ENCODE measurements at regions not wholly inside any gene's neighbourhood (a gene's known extent, or its start where the extent isn't known, plus 50 kb on each side); places are given as distances from the start of the nearest gene placed in this dataset.

DNA sequence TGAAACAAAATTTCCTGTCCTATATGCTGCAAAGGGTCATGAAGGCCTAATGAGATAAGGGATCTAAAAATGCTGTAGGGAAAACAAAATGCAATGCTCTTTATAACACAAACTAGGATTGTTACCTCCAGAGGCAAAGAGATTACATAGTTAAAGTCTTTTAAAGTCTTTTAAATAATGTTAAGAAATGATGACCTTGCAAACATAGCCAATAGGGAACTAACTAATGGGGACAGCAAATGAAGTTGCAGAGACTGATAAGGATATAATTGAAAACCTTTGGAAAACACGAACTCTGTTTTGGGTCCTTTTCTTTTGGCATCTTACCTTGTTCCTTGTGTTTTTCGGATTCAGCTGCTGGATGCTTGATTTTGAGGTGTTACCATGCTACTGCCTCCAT is 485.9 kb downstream of the KCNA4 start:
- ChIA-PET CTCF (no interaction called here), POLR2A (no interaction called here)
- no peaks in the 10 kb centered on the region for H3K36me3 Mint-ChIP-seq (ENCODE audit: insufficient read depth, unreplicated experiment)
- H3K27me3 ChIP-seq (replicated peaks; ENCODE audit: control insufficient read depth, insufficient read depth, low read length), result no peaks in the 10 kb centered on the region
- no peaks in the 10 kb centered on the region; the same call in 1 of the 2 replicates for H3K9me3 ChIP-seq
- H3K4me3 Mint-ChIP-seq (ENCODE audit: unreplicated experiment), result no peak overlapping the region
- H3K9me3 Mint-ChIP-seq (ENCODE audit: unreplicated experiment), result peaks cover 10% of the 10 kb centered on the region
- no peak overlapping the region for H3K27ac Mint-ChIP-seq (ENCODE audit: unreplicated experiment)
- no peaks in the 10 kb centered on the region for H3K27me3 Mint-ChIP-seq (ENCODE audit: insufficient read depth, unreplicated experiment)
- peaks cover 7% of the 10 kb centered on the region for H3K4me1 Mint-ChIP-seq (ENCODE audit: low read depth, unreplicated experiment)
- BruUV-seq (replicated peaks), result no TSS peak
- no peaks in the 10 kb centered on the region for H3K4me1 ChIP-seq
- no peaks in the 10 kb centered on the region for H3K36me3 ChIP-seq (ENCODE audit: control insufficient read depth, insufficient read depth, low read length)
- TF ChIP-seq, protein P1, sequence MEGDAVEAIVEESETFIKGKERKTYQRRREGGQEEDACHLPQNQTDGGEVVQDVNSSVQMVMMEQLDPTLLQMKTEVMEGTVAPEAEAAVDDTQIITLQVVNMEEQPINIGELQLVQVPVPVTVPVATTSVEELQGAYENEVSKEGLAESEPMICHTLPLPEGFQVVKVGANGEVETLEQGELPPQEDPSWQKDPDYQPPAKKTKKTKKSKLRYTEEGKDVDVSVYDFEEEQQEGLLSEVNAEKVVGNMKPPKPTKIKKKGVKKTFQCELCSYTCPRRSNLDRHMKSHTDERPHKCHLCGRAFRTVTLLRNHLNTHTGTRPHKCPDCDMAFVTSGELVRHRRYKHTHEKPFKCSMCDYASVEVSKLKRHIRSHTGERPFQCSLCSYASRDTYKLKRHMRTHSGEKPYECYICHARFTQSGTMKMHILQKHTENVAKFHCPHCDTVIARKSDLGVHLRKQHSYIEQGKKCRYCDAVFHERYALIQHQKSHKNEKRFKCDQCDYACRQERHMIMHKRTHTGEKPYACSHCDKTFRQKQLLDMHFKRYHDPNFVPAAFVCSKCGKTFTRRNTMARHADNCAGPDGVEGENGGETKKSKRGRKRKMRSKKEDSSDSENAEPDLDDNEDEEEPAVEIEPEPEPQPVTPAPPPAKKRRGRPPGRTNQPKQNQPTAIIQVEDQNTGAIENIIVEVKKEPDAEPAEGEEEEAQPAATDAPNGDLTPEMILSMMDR (IDR thresholded peaks at IDR 0.05; ENCODE audit: insufficient read depth in 1 of 2, low read depth in 1 of 2, low read length in 1 of 2, severe bottlenecking in 1 of 2, unreplicated experiment in 1 of 2), result no peak
- no peak for DNase-seq
- intact Hi-C loops (cut with micrococcal nuclease; ENCODE audit: unreplicated experiment), result no loop called here
- H3K4me3 ChIP-seq (ENCODE audit: low read depth, low read length), result no peak overlapping the region

DNA sequence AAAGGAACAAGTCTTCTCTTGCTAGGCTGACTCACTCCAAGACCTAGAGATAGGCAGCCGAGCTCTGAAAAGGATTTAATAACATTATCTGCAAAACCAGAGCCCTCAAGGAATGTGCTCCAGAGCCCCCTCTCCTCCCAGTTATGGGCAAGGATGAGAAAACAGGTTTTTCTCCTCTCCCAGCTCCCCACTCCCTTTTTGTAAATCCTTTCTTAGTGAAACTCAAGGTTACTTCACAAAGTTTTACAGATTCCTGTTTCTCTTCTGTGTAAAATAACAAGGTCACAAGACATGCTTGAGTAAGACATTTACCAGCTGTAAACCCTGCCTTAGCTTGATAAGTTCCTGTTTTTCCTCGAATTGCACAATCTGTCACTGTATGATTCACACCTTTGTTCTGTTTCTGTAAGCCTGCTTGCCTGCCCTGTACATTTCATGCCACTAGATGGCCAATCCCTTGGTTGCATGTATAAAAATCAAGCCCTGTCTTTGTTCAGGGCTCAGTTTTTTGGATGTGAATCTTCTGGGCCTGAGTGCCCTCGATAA is 489.4 kb downstream of the KCNA4 start:
- CTCF ChIA-PET, result no interaction called here
- Mint-ChIP-seq H3K4me1 (ENCODE audit: low read depth, unreplicated experiment) (peaks cover 7% of the 10 kb centered on the region), H3K9me3 (ENCODE audit: unreplicated experiment) (peaks cover 10% of the 10 kb centered on the region), H3K27me3 (ENCODE audit: insufficient read depth, unreplicated experiment) (no peaks in the 10 kb centered on the region), H3K4me3 (ENCODE audit: unreplicated experiment) (no peak overlapping the region), H3K36me3 (ENCODE audit: insufficient read depth, unreplicated experiment) (no peaks in the 10 kb centered on the region), H3K27ac (ENCODE audit: unreplicated experiment) (no peak overlapping the region)
- Histone ChIP-seq H3K4me3 (ENCODE audit: low read depth, low read length) (no peak overlapping the region), H3K9me3 (no peaks in the 10 kb centered on the region; the same call in 1 of the 2 replicates), H3K36me3 (ENCODE audit: control insufficient read depth, insufficient read depth, low read length) (no peaks in the 10 kb centered on the region), H3K4me1 (no peaks in the 10 kb centered on the region), H3K27me3 (replicated peaks; ENCODE audit: control insufficient read depth, insufficient read depth, low read length) (no peaks in the 10 kb centered on the region)
- TF ChIP-seq, protein P1 (IDR thresholded peaks at IDR 0.05; ENCODE audit: insufficient read depth in 1 of 2, low read depth in 1 of 2, low read length in 1 of 2, severe bottlenecking in 1 of 2, unreplicated experiment in 1 of 2), result peak; percentile 26 to 36
- BruUV-seq (replicated peaks), result no TSS peak
- peak in 1 of 2 experiments; percentile 38 for DNase-seq
- intact Hi-C loops (cut with micrococcal nuclease; ENCODE audit: unreplicated experiment), result loop anchor here (1.0 kb wide), 1 partner anchor 107 kb away; no protein-coding TSS in a partner anchor
- POLR2A ChIA-PET, result no interaction called here

DNA sequence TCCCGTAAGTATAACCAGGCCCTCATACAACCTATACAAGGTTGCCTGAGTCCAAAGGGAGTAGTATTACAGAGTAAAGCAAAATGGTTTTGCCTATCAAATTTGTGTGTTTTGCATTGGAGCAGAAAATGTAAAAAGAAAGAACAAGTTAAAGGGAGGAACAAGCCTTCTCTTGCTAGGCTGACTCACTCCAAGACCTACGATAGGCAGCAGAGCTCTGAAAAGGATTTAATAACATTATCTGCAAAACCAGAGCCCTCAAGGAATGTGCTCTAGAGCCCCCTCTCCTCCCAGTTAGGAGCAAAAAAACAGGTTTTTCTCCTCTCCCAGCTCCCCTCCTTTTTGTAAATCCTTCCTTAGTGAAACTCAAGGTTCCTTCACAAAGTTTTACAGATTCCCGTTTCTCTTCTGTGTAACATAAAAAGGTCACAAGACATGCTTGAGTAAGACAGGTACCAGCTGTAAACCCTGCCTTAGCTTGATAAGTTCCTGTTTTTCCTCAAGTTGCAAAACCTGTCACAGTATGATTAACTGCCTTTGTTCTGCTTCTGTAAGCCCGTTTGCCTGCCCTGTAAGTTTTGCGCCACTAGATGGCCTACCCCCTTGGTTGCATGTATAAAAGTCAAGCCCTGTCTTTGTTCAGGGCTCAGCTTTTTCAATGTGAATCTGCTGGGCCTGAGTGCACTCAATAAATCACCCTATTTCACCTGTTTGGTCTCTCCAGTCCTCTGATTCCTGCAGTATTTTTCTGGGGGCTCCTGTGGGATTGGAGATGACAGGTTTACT is 498.2 kb downstream of the KCNA4 start:
- Histone ChIP-seq H3K9me3 (no peaks in the 10 kb centered on the region; the same call in 1 of the 2 replicates), H3K27me3 (replicated peaks; ENCODE audit: control insufficient read depth, insufficient read depth, low read length) (no peaks in the 10 kb centered on the region), H3K4me1 (no peaks in the 10 kb centered on the region), H3K4me3 (ENCODE audit: low read depth, low read length) (no peak overlapping the region), H3K36me3 (ENCODE audit: control insufficient read depth, insufficient read depth, low read length) (no peaks in the 10 kb centered on the region)
- no TSS peak for BruUV-seq (replicated peaks)
- intact Hi-C loops (cut with micrococcal nuclease; ENCODE audit: unreplicated experiment), result no loop called here
- Mint-ChIP-seq H3K27ac (ENCODE audit: unreplicated experiment) (no peak overlapping the region), H3K4me3 (ENCODE audit: unreplicated experiment) (no peak overlapping the region), H3K9me3 (ENCODE audit: unreplicated experiment) (peaks cover 24% of the 10 kb centered on the region), H3K4me1 (ENCODE audit: low read depth, unreplicated experiment) (no peaks in the 10 kb centered on the region), H3K27me3 (ENCODE audit: insufficient read depth, unreplicated experiment) (no peaks in the 10 kb centered on the region), H3K36me3 (ENCODE audit: insufficient read depth, unreplicated experiment) (peaks cover 4% of the 10 kb centered on the region)
- POLR2A ChIA-PET, result no interaction called here
- DNase-seq, result peak in 1 of 2 experiments; percentile 6
- CTCF ChIA-PET, result no interaction called here
- TF ChIP-seq, protein P1 (IDR thresholded peaks at IDR 0.05; ENCODE audit: insufficient read depth in 1 of 2, low read depth in 1 of 2, low read length in 1 of 2, severe bottlenecking in 1 of 2, unreplicated experiment in 1 of 2), result no peak

Measured in Caco-2 (cell line).